ENCODE measurements at regions not wholly inside any gene's neighbourhood (a gene's known extent, or its start where the extent isn't known, plus 50 kb on each side); places are given as distances from the start of the nearest gene placed in this dataset.

- no peak for TF ChIP-seq ZNF114 (CRISPR knock-in tag; IDR thresholded peaks at IDR 0.05)
- TF ChIP-seq REST (IDR thresholded peaks at IDR 0.05; ENCODE audit: unreplicated experiment): no peak
- TF ChIP-seq NANOG (IDR thresholded peaks at IDR 0.05; ENCODE audit: borderline replicate concordance): no peak
- no peak for TF ChIP-seq CTCF (conservative IDR thresholded peaks at IDR 0.05; ENCODE audit: low read depth in 2 of 2)
- TF ChIP-seq ZNF331 (CRISPR knock-in tag; IDR thresholded peaks at IDR 0.05; ENCODE audit: low read depth): no peak
- TF ChIP-seq STAT1 (IDR thresholded peaks at IDR 0.05; ENCODE audit: unreplicated experiment): no peak
These were observed 656.6 kb upstream of the CHAC2 start (continued) for GRCh38 chr2:53111004-53111403.

GRCh38 chr2:53108246-53108645 is 659.4 kb upstream of the CHAC2 start:
- no peaks in the 10 kb centered on the region for H3F3A ChIP-seq (replicated peaks; ENCODE audit: low read depth)
- Mint-ChIP-seq H3K27me3 (ENCODE audit: insufficient read depth, low read depth, poor library complexity) (no peaks in the 10 kb centered on the region), H3K4me3 (no peak overlapping the region), H3K36me3 (ENCODE audit: low read depth) (peaks cover 5% of the 10 kb centered on the region; the same call in 2 of the 3 replicates), H3K27ac (no peak overlapping the region), H3K9me3 (no peaks in the 10 kb centered on the region), H3K4me1 (peaks cover 46% of the 10 kb centered on the region)
- H3K27me3 ChIP-seq (ENCODE audit: insufficient read depth): no peaks in the 10 kb centered on the region
- no peak overlapping the region for H3K4me2 ChIP-seq
- H4K20me1 ChIP-seq (replicated peaks; ENCODE audit: insufficient read depth): no peaks in the 10 kb centered on the region
- no peaks in the 10 kb centered on the region for H3K79me2 ChIP-seq (replicated peaks; ENCODE audit: insufficient read depth)
- no peak overlapping the region for H3K27ac ChIP-seq (ENCODE audit: low read depth)
- ATAC-seq (no peak), DNase-seq (ENCODE audit: low spot score) (no peak)
- H2AFZ ChIP-seq: no peak overlapping the region
- H3K4me1 ChIP-seq (ENCODE audit: insufficient read depth): peaks cover 30% of the 10 kb centered on the region
- no peak overlapping the region for H3K4me3 ChIP-seq
- no peaks in the 10 kb centered on the region for H3K36me3 ChIP-seq (ENCODE audit: insufficient read depth)
- TF ChIP-seq NANOG (IDR thresholded peaks at IDR 0.05; ENCODE audit: borderline replicate concordance) (no peak), REST (IDR thresholded peaks at IDR 0.05; ENCODE audit: unreplicated experiment) (no peak), CREB1 (CRISPR knock-in tag; IDR thresholded peaks at IDR 0.05; ENCODE audit: low read depth) (no peak), POLR2AphosphoS5 (IDR thresholded peaks at IDR 0.05; ENCODE audit: low read depth) (no peak)
- no peaks in the 10 kb centered on the region for H3K9me2 ChIP-seq (ENCODE audit: insufficient read depth)

Measured in GM23338 (cell line).